Adrenal gland (tissue), 9 donors: ENCODE measurements at regions not wholly inside any gene's neighbourhood (a gene's known extent, or its start where the extent isn't known, plus 50 kb on each side); places are given as distances from the start of the nearest gene placed in this dataset.

Source experiments
- DNase-seq, 7 donors: peaks; one replicate each; pipeline ENCODE4 v3.0.0-alpha.2; 2019 to 2020
- H3K27ac ChIP-seq, 5 donors: fragments of 200-600 bp; sonication (generic) in 4 of 5; 1 replicate in 3 of 5; 2 replicates in 2 of 5; pipeline versions ENCODE4 v1.5.1 to v1.8.0; 2016 to 2020; ENCODE audit warnings: mild to moderate bottlenecking in 1 of 5
- H3K27me3 ChIP-seq: fragments of 200-600 bp; 2 replicates; pipeline ENCODE4 v1.8.0; 2021
- H3K36me3 ChIP-seq, 2 donors: fragments of 200-600 bp; replicated peaks in 1 of 2; 1 replicate in 1 of 2; 2 replicates in 1 of 2; pipeline versions ENCODE4 v1.5.1 to v1.8.0; 2018 to 2022
- H3K4me1 ChIP-seq, 2 donors: fragments of 200-600 bp; replicated peaks in 1 of 2; 1 replicate in 1 of 2; 2 replicates in 1 of 2; pipeline versions ENCODE4 v1.5.1 to v1.8.0; 2018 to 2021
- H3K4me3 ChIP-seq, 4 donors: fragments of 200-600 bp; sonication (generic) in 3 of 4; one replicate each; pipeline ENCODE4 v1.5.1; 2016 to 2018
- H3K9me3 ChIP-seq, 3 donors: fragments of 200-600 bp; sonication (generic) in 1 of 3; replicated peaks in 1 of 3; 1 replicate in 2 of 3; 2 replicates in 1 of 3; pipeline versions ENCODE4 v1.5.1 to v1.8.0; 2016 to 2021
- POLR2A ChIP-seq, 2 donors: fragments of 450-650 bp; IDR thresholded peaks; one replicate each; pipeline ENCODE4 v1.6.1; 2017; ENCODE audit warnings: antibody characterized with exemption in 2 of 2, mild to moderate bottlenecking in 2 of 2, moderate library complexity in 1 of 2
- WGBS, 4 donors: extraction: QIAGEN DNeasy Blood & Tissue Kit in 2 of 4; methylation state at CpG; one replicate each; pipeline versions ENCODE4 v1.1.5 to v1.1.7; 2013 to 2017; 5-methylcytosine and 5-hydroxymethylcytosine counted together
- intact Hi-C, 2 donors: fragments of 100-400 bp; cut with DNase I; formaldehyde crosslinking; loops; one replicate each; pipeline versions ENCODE4 v1.14.1 to v1.15.0; 2022 to 2023
- TF ChIP-seq, protein P1 (sequence below), 6 experiments: fragments of 450-650 bp in 4 of 6; fragments of 200-600 bp in 2 of 6; sonication (generic) in 1 of 6; IDR thresholded peaks; 1 replicate in 5 of 6; 2 replicates in 1 of 6; pipeline versions ENCODE4 v1.5.1 to v1.8.0; 2016 to 2021; ENCODE audit warnings: antibody characterized with exemption in 6 of 6, mild to moderate bottlenecking in 2 of 6, moderate library complexity in 1 of 6
- donor health status: healthy with polysubstance abuse.
- donor health status: Bipolar disorder and iron deficiency.
- donor health status: DM: yes; HTN: yes; CAD: no.
- donor health status: DM: no; HTN: no; CAD: no.
- donor health status: DM: no; HTN: no; CAD: no.

DNA sequence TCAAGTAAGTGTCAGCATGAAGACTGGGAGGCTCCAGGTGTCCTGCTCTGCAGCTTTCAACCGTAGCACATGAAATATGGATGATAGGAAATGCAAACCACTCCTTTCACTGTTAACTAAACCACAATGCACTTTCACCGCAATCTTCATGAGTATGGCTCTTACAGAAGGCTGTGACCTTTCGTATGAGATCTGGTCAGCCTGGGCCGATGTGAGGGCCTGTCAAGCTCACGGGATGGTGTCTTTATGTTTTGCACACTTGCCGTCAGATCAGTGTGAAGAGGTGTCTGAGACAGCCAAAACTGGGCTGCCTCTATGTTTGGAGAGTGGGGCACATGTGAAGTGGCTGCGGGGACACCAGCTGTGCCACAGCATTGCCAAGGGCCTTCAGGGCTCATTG lies 62.8 kb upstream of the AFF3 start:
- Histone ChIP-seq H3K4me1 (no peaks in the 10 kb centered on the region), H3K36me3 (no peaks in the 10 kb centered on the region), H3K27ac (no peak overlapping the region), H3K27me3 (no peaks in the 10 kb centered on the region), H3K9me3 (no peaks in the 10 kb centered on the region), H3K4me3 (no peak overlapping the region)
- no peak for DNase-seq
- TF ChIP-seq, protein P1, sequence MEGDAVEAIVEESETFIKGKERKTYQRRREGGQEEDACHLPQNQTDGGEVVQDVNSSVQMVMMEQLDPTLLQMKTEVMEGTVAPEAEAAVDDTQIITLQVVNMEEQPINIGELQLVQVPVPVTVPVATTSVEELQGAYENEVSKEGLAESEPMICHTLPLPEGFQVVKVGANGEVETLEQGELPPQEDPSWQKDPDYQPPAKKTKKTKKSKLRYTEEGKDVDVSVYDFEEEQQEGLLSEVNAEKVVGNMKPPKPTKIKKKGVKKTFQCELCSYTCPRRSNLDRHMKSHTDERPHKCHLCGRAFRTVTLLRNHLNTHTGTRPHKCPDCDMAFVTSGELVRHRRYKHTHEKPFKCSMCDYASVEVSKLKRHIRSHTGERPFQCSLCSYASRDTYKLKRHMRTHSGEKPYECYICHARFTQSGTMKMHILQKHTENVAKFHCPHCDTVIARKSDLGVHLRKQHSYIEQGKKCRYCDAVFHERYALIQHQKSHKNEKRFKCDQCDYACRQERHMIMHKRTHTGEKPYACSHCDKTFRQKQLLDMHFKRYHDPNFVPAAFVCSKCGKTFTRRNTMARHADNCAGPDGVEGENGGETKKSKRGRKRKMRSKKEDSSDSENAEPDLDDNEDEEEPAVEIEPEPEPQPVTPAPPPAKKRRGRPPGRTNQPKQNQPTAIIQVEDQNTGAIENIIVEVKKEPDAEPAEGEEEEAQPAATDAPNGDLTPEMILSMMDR (IDR thresholded peaks at IDR 0.05): no peak
- no peak for TF ChIP-seq POLR2A (IDR thresholded peaks at IDR 0.05)
- 80 to 89% (median 84%) methylated on average over 6 to 7 of the region's 7 CpGs for WGBS, 4 donors
- intact Hi-C loops: no loop called here

GRCh38 chr2:100202567-100202966 lies 60.2 kb upstream of the AFF3 start:
- H3K9me3 ChIP-seq: no peaks in the 10 kb centered on the region
- TF ChIP-seq, protein P1 (IDR thresholded peaks at IDR 0.05): no peak
- no peak for TF ChIP-seq POLR2A (IDR thresholded peaks at IDR 0.05)
- no peak overlapping the region for H3K27ac ChIP-seq
- WGBS, 4 donors: 91 to 95% (median 93%) methylated on average over 6 of the region's 6 CpGs
- H3K4me1 ChIP-seq: peaks cover 3 to 12% of the 10 kb centered on the region in 2 donors
- no peaks in the 10 kb centered on the region for H3K27me3 ChIP-seq
- intact Hi-C loops: no loop called here
- H3K36me3 ChIP-seq: no peaks in the 10 kb centered on the region
- H3K4me3 ChIP-seq: no peak overlapping the region
- DNase-seq: no peak

DNA sequence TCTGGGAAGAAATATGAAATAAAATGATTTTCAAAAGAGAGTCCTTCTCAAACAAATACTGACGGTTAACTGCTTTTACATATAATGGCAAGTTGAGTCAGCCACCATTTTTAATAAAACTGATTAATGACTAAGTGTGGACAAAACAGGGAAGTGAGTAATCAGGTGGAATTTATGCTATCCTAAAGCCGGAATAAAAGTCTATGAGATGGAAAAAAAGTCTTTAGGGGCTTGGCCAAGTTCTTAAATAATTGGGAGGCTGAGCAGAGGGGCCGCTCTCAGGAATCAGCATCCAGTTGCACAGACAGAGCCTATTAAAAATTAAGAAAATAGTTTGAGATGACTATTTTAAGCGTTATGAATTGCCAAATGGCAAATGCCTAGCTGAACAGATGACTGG lies 58.6 kb upstream of the AFF3 start:
- no peaks in the 10 kb centered on the region for H3K36me3 ChIP-seq
- intact Hi-C loops: no loop called here
- no peak overlapping the region for H3K4me3 ChIP-seq
- H3K9me3 ChIP-seq: no peaks in the 10 kb centered on the region
- H3K4me1 ChIP-seq: peaks cover 3 to 18% of the 10 kb centered on the region in 2 donors
- H3K27ac ChIP-seq: no peak overlapping the region
- TF ChIP-seq, protein P1 (IDR thresholded peaks at IDR 0.05): no peak
- no peak for TF ChIP-seq POLR2A (IDR thresholded peaks at IDR 0.05)
- H3K27me3 ChIP-seq: no peaks in the 10 kb centered on the region
- DNase-seq: no peak
- WGBS, 4 donors: 82 to 96% (median 88%) methylated on average over 4 of the region's 4 CpGs

- no peaks in the 10 kb centered on the region for H3K27me3 ChIP-seq
Measured at GRCh38 chr2:100199421-100199820, 57.0 kb upstream of the AFF3 start.

More at GRCh38 chr2:100199421-100199820, 57.0 kb upstream of the AFF3 start:
- WGBS, 4 donors: 94 to 100% (median 95%) methylated on average over 3 to 5 of the region's 5 CpGs
- H3K36me3 ChIP-seq: no peaks in the 10 kb centered on the region
- no peak overlapping the region for H3K4me3 ChIP-seq
- TF ChIP-seq, protein P1 (IDR thresholded peaks at IDR 0.05): no peak
- no peak for TF ChIP-seq POLR2A (IDR thresholded peaks at IDR 0.05)
- no peak for DNase-seq
- no peak overlapping the region for H3K27ac ChIP-seq
- no peaks in the 10 kb centered on the region for H3K9me3 ChIP-seq
- peaks cover 3 to 18% of the 10 kb centered on the region in 2 donors for H3K4me1 ChIP-seq
- intact Hi-C loops: no loop called here
